Large intestine (tissue), 3 donors: ENCODE measurements at regions not wholly inside any gene's neighbourhood (a gene's known extent, or its start where the extent isn't known, plus 50 kb on each side); places are given as distances from the start of the nearest gene placed in this dataset.

Experiments used
- DNase-seq, 2 donors: peaks; one replicate each; pipeline versions ENCODE4 v3.0.0 to v3.0.0-alpha.2; 2013
- H3K27ac ChIP-seq: one replicate; pipeline ENCODE4 v1.5.1; 2013; ENCODE audit warnings: low read length
- H3K27me3 ChIP-seq: 2 replicates; pipeline ENCODE4 v1.6.1; 2013; ENCODE audit warnings: low read length; ENCODE audit not compliant: control insufficient read depth, insufficient read depth
- H3K36me3 ChIP-seq: 2 replicates; pipeline ENCODE4 v1.6.1; 2013; ENCODE audit warnings: low read length; ENCODE audit not compliant: control insufficient read depth, insufficient read depth
- H3K4me1 ChIP-seq: one replicate; pipeline ENCODE4 v1.6.1; 2013; ENCODE audit warnings: low read length; ENCODE audit not compliant: control insufficient read depth, insufficient read depth
- H3K4me3 ChIP-seq: one replicate; pipeline ENCODE4 v1.5.1; 2013; ENCODE audit warnings: low read length
- H3K9me3 ChIP-seq: one replicate; pipeline ENCODE4 v1.6.1; 2013; ENCODE audit warnings: mild to moderate bottlenecking, low read depth, low read length, moderate library complexity; ENCODE audit not compliant: control insufficient read depth
- WGBS: methylation state at CpG from one replicate; pipeline ENCODE4 v1.1.5; 2013; ENCODE audit warnings: low lambda C conversion rate; ENCODE audit not compliant: insufficient coverage; 5-methylcytosine and 5-hydroxymethylcytosine counted together

DNA sequence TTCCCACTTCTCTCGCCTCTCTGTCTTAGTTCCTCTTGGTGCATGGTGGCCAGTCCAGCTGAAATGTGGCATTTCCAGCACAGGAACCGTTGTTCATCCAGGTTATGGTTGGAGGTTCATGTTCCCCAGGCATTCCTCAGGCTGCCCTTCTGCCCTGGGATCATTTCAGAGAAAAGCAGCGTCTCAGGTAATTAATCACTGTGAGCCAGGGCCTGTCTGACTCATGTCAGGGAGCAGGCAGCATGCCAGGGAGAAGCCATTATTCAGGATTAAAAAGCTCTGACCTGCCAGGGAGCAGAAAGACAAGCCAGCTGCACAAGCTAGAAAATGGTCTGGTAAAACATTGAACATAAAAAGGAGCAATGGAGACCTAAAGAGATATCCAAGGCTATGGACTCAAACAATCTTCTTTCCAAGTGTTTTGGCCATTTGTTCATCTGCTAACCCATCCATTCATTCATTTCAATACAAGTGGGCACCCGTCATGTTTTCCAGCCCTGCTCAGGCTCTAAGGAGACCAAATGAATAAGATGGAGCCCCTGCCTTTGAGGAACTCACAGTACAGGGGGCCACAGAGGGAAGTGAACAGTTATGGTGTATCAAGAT, 241.4 kb downstream of the DRD1 start:
- Histone ChIP-seq H3K4me3 (no peak overlapping the region), H3K4me1 (no peaks in the 10 kb centered on the region), H3K27ac (no peak overlapping the region), H3K9me3 (no peaks in the 10 kb centered on the region), H3K27me3 (no peaks in the 10 kb centered on the region), H3K36me3 (no peaks in the 10 kb centered on the region)
- peak in 1 of 2 donors; percentile 62 for DNase-seq
- no CpG with 5 or more reads among the region's 4 CpGs for WGBS

DNA sequence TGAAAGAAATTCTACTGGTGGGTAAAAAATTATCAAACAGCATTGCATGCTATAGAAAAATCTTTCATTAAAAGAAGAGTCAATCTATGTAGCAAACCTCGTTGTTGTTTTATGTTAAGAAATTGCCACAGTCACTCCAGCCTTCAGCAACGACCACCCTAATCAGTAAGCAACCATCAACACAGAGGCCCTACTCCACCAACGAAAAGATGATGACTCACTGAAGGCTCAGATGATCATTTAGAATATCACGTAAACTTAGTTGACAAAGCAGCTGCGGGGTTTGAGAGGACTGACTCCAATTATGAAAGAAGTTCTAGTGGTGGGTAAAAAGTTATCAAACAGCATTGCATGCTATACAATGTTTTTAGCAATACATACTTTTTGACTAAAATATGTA, 242.6 kb downstream of the DRD1 start:
- Histone ChIP-seq H3K4me1 (peaks cover 5% of the 10 kb centered on the region), H3K9me3 (no peaks in the 10 kb centered on the region), H3K27me3 (no peaks in the 10 kb centered on the region), H3K36me3 (no peaks in the 10 kb centered on the region), H3K27ac (no peak overlapping the region), H3K4me3 (no peak overlapping the region)
- DNase-seq: no peak
- WGBS: 75% methylated on average over 2 of the region's 5 CpGs

DNA sequence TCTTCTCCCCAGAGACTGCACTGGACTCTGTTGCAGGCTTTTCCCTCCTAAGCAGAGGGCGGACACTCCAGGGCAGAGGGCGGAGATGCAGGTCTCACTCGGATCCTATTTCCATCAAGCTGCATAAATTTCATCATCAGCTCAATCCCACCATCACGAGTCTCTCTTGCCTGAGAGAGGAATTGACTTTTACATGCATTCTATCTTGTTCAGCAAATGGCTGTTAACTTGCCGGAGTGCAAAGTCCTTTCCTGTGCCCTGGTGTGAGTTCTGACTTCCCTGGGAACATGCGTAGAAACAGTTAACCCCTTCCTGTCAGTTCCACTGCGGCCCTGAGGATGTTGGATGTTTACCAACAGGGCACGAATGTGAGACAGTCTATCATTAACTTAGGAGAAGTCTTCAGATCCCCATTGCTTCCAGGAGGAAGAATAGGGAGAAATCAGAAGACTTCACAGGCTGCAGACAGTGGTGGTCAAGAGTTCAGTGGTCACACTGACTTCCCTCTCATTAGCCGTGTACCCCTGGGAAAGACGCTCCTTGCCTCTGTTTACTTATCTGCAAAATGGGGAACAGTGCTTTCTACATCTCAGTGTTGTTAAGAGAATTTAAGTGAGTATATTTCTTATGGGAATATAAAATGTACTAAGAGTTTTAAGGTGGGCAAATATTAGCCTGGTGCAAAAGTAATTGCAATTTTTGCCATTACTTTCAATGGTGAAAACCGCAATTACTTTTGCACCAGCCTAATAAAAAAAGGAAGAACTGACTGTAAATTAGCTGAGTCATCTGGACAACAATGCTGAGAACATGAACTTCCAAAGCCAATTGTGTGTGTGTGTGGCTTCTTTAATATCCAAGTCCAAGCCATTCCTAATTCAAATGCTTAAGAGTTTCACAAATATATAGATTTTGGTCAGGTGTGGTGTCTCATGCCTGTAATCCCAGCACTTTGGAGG, 248.0 kb downstream of the DRD1 start:
- Histone ChIP-seq H3K9me3 (no peaks in the 10 kb centered on the region), H3K27me3 (no peaks in the 10 kb centered on the region), H3K36me3 (no peaks in the 10 kb centered on the region), H3K4me1 (peaks cover 14% of the 10 kb centered on the region), H3K27ac (no peak overlapping the region), H3K4me3 (no peak overlapping the region)
- DNase-seq: peak; percentile 81 to 93
- WGBS: no CpG with 5 or more reads among the region's 11 CpGs

DNA sequence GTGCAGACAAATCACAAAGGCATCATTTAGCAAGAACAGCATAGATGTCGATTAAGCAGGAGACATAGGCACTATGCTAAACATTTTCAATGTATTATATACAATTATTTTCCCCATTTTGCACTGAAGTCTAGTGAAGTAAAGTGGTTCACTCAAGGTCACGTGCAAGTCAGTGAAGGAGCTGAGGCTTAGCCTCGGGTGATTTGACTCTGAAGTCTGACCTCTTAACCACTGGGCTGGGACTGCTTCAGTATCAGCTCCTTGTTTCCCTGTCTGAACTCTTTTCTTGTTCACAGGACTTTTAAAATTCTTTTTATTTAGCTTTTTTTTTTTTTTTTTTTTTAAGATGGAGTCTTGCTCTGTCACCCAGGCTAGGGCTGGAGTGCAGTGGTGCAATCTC, 262.7 kb downstream of the DRD1 start:
- Histone ChIP-seq H3K9me3 (no peaks in the 10 kb centered on the region), H3K27me3 (no peaks in the 10 kb centered on the region), H3K4me3 (no peak overlapping the region), H3K36me3 (no peaks in the 10 kb centered on the region), H3K27ac (no peak overlapping the region), H3K4me1 (no peaks in the 10 kb centered on the region)
- no peak for DNase-seq
- no CpG with 5 or more reads among the region's 3 CpGs for WGBS

DNA sequence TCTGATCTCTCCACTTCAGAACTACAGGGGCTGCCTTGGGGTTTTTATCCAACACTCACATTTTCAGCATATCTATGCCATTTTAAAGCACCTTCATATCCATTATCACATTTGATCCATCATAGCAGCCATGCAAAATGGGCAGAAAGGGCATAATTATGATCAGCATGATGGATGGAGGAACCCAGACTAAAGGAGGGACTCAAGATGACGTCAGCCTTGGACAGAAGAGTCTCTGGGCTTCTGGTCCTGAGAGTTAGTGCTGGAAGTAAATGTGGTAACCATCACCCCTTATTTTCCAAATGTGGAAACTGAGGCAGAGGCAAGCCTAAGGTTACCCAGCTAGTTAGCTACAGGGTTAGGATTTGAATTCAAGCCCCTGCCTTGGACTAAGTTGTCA, 273.1 kb downstream of the DRD1 start:
- DNase-seq: no peak
- Histone ChIP-seq H3K36me3 (no peaks in the 10 kb centered on the region), H3K4me1 (no peaks in the 10 kb centered on the region), H3K27me3 (no peaks in the 10 kb centered on the region), H3K4me3 (no peak overlapping the region), H3K27ac (no peak overlapping the region), H3K9me3 (no peaks in the 10 kb centered on the region)
- WGBS: no CpG with 5 or more reads among the region's 1 CpG

DNA sequence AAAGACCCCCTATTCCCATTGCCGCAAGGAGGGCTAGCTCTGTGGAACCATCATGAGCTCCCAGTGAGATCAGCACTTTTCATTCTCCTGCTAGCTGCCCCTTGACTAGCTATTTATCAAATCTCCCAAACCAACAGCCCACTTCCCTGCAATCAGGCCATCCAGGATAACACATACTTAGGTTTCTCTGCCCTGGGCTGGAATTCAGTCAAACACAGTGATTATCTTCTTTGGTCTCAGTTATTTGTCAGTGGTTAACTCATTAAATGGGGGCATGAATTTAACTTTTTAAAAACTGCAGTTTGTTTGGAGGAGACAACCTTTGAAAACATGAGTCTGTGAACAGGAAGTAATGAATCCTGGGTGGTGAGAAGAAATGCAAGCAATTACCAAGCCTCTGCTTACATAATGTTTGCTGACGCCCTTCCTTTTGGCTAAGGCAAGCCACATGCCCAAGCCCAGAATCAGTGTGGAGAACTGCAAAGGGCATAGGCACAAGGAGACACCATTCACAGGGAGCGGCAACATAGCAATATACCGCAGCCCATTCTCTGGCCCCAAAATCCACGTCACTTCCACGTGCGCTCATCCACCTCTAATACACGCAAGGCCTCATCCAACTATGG, 275.0 kb downstream of the DRD1 start:
- no peaks in the 10 kb centered on the region for H3K4me1 ChIP-seq
- no peaks in the 10 kb centered on the region for H3K9me3 ChIP-seq
- H3K4me3 ChIP-seq: no peak overlapping the region
- WGBS: no CpG with 5 or more reads among the region's 8 CpGs
- peaks cover 5% of the 10 kb centered on the region for H3K27me3 ChIP-seq
- no peak for DNase-seq
- H3K36me3 ChIP-seq: no peaks in the 10 kb centered on the region
- no peak overlapping the region for H3K27ac ChIP-seq

DNA sequence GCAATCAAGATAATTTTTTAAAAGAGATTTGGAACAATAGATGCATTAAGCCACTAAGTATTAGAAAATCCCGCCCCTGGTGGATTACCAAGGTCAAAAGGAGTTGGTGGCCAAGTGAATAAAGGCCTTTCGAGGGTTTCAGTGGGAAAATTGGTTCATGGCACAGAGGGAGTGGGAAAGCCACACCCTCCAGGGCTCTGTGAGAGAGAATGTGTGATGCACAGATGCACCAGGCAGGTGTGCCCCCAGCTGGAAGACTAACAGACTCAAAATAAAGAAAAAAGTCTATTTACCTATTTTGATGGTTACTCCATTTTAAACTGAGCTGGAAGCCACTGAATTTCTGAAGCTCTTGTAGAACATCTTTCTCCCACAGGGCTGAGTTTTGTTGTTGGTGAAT, 278.0 kb downstream of the DRD1 start:
- Histone ChIP-seq H3K27ac (no peak overlapping the region), H3K9me3 (no peaks in the 10 kb centered on the region), H3K4me1 (no peaks in the 10 kb centered on the region), H3K4me3 (no peak overlapping the region), H3K27me3 (peaks cover 13% of the 10 kb centered on the region), H3K36me3 (no peaks in the 10 kb centered on the region)
- no peak for DNase-seq
- WGBS: 100% methylated on average over 1 of the region's 2 CpGs

DNA sequence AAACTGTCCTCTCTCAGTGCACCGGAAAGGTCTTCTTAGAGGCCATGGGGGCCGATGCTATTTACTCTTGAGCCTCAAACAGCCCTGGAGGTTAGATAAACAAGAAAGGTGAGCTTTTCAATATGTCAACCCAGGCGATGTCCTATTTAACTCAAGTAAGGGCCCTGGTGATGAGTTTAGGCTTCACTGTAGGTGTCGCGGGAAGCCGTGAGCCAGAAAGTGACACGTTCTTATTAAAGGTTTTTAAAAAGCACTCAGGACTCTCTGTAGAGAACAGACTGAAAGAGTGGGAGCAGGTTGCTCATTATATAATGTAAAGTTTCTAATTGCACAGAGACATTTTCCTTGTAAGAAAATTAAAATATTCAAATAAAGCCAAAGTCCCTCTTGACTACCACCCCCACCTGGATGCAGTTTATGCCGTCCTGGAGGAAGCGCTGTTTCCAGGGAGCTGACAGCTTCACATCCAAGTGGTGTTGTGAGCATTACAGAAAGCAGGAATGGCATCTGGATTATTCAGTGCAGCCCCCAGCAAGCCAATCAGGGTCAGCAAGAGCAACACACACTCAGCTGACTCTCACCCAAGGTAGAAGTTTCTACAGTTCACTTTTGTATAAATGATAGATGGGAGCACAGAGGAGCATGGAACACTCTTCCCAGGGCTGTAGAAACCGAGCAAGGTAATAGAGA, 280.3 kb downstream of the DRD1 start:
- H3K4me3 ChIP-seq: no peak overlapping the region
- H3K36me3 ChIP-seq: no peaks in the 10 kb centered on the region
- WGBS: 70% methylated on average over 2 of the region's 10 CpGs
- no peak for DNase-seq
- no peaks in the 10 kb centered on the region for H3K4me1 ChIP-seq
- peaks cover 16% of the 10 kb centered on the region for H3K27me3 ChIP-seq
- H3K9me3 ChIP-seq: no peaks in the 10 kb centered on the region
- H3K27ac ChIP-seq: no peak overlapping the region

DNA sequence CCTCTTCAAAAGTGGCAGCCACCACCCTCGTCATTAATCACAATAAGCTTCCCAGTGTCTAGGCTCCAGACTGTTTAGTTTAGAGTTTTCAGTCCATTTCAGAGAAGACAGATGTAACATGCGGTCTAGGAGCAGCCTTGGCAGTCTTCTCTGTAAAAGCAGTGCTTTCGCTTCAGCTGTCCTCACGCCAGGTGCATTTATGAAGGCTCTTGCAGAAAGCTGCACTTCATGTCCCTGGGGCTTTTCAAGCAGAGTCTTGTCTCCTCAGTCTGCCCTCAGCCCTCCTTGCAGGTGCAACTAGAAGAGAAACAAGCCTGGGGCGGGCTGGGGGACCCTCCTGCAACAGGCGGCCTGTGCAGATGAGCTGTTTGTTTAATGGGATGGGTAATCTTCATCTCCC, 281.9 kb downstream of the DRD1 start:
- no peaks in the 10 kb centered on the region for H3K4me1 ChIP-seq
- WGBS: no CpG with 5 or more reads among the region's 6 CpGs
- peaks cover 16% of the 10 kb centered on the region for H3K27me3 ChIP-seq
- no peak overlapping the region for H3K27ac ChIP-seq
- H3K36me3 ChIP-seq: no peaks in the 10 kb centered on the region
- no peaks in the 10 kb centered on the region for H3K9me3 ChIP-seq
- H3K4me3 ChIP-seq: no peak overlapping the region
- no peak for DNase-seq

DNA sequence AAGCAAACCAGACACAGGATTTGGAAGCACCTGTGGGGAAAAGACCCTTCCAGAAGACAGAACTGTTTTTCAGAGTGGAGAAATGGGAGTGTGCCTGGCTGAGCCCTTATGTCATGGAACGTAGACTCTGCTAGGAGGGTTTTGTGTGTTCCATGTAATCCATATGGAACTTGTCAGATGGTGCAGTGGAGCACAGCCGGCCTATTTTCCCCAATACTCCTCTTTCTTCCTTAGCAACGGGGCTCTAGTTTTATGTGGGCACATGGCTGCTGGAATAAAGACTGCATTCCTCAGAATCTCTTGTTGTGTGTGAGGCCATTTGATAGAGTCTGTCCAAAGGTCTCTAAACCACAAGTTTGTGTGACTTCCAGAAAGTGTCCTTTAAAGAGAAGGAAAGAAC, 284.0 kb downstream of the DRD1 start:
- Histone ChIP-seq H3K36me3 (no peaks in the 10 kb centered on the region), H3K4me3 (no peak overlapping the region), H3K27ac (no peak overlapping the region), H3K27me3 (peaks cover 14% of the 10 kb centered on the region), H3K4me1 (no peaks in the 10 kb centered on the region), H3K9me3 (no peaks in the 10 kb centered on the region)
- DNase-seq: peak in 1 of 2 donors; percentile 19
- WGBS: no CpG with 5 or more reads among the region's 3 CpGs
